ENCODE measurements at regions not wholly inside any gene's neighbourhood (a gene's known extent, or its start where the extent isn't known, plus 50 kb on each side); places are given as distances from the start of the nearest gene placed in this dataset.
"Not testable (repeated sequence)": the region's sequence is repeated elsewhere in the genome, so short reads cannot be mapped to it uniquely, and the experiment has no call there.

DNA sequence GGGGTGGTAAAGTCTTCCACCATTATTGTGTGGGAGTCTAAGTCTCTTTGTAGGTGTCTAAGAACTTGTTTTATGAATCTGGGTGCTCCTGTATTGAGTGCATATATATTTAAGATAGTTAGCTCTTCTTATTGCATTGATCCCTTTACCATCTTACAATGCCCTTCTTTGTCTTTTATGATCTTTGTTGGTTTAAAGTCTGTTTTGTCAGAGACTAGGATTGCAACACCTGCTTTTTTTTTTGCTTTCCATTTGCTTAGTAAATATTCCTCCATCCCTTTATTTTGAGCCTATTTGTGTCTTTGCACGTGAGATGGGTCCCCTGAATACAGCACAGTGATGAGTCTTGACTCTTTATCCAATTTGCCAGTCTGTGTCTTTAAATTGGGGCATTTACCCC lies 301.6 kb downstream of the ZIC1 start:
- TF ChIP-seq, protein P1, sequence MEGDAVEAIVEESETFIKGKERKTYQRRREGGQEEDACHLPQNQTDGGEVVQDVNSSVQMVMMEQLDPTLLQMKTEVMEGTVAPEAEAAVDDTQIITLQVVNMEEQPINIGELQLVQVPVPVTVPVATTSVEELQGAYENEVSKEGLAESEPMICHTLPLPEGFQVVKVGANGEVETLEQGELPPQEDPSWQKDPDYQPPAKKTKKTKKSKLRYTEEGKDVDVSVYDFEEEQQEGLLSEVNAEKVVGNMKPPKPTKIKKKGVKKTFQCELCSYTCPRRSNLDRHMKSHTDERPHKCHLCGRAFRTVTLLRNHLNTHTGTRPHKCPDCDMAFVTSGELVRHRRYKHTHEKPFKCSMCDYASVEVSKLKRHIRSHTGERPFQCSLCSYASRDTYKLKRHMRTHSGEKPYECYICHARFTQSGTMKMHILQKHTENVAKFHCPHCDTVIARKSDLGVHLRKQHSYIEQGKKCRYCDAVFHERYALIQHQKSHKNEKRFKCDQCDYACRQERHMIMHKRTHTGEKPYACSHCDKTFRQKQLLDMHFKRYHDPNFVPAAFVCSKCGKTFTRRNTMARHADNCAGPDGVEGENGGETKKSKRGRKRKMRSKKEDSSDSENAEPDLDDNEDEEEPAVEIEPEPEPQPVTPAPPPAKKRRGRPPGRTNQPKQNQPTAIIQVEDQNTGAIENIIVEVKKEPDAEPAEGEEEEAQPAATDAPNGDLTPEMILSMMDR (IDR thresholded peaks at IDR 0.05; ENCODE audit: insufficient read depth, low read depth, low read length) = not testable (repeated sequence)
- TF ChIP-seq EZH2 (IDR thresholded peaks at IDR 0.05; ENCODE audit: insufficient read depth, low read length) = not testable (repeated sequence)
